HEK293T (cell line): ENCODE measurements at regions not wholly inside any gene's neighbourhood (a gene's known extent, or its start where the extent isn't known, plus 50 kb on each side); places are given as distances from the start of the nearest gene placed in this dataset.

ENCODE experiments used
- FOXK2 ChIP-seq: fragments of 450-650 bp; IDR thresholded peaks from 2 replicates; pipeline ENCODE4 v1.6.1; 2016; ENCODE audit warnings: mild to moderate bottlenecking
- SUZ12 ChIP-seq: fragments of 450-650 bp; IDR thresholded peaks from 2 replicates; pipeline ENCODE4 v1.6.1; 2016; ENCODE audit warnings: mild to moderate bottlenecking
- TF ChIP-seq, protein P1 (sequence below): fragments of 450-650 bp; IDR thresholded peaks from 2 replicates; pipeline ENCODE4 v1.6.1; 2016

- TF ChIP-seq FOXK2 (no peak), SUZ12 (no peak)
- TF ChIP-seq, protein P1, sequence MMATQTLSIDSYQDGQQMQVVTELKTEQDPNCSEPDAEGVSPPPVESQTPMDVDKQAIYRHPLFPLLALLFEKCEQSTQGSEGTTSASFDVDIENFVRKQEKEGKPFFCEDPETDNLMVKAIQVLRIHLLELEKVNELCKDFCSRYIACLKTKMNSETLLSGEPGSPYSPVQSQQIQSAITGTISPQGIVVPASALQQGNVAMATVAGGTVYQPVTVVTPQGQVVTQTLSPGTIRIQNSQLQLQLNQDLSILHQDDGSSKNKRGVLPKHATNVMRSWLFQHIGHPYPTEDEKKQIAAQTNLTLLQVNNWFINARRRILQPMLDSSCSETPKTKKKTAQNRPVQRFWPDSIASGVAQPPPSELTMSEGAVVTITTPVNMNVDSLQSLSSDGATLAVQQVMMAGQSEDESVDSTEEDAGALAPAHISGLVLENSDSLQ: no peak
Observed at GRCh38 chr16:17965133-17965900, 371.2 kb downstream of the NPIPA8 start.
